ENCODE measurements at regions not wholly inside any gene's neighbourhood (a gene's known extent, or its start where the extent isn't known, plus 50 kb on each side); places are given as distances from the start of the nearest gene placed in this dataset.

- TF ChIP-seq USF2 (CRISPR knock-in tag; IDR thresholded peaks at IDR 0.05) = no peak
- TF ChIP-seq USF1 (CRISPR knock-in tag; IDR thresholded peaks at IDR 0.05) = no peak
Observed at GRCh38 chrX:572538-573124, 58.0 kb upstream of the SHOX start.

All from WTC11 (cell line).